ENCODE measurements at regions not wholly inside any gene's neighbourhood (a gene's known extent, or its start where the extent isn't known, plus 50 kb on each side); places are given as distances from the start of the nearest gene placed in this dataset.

DNA sequence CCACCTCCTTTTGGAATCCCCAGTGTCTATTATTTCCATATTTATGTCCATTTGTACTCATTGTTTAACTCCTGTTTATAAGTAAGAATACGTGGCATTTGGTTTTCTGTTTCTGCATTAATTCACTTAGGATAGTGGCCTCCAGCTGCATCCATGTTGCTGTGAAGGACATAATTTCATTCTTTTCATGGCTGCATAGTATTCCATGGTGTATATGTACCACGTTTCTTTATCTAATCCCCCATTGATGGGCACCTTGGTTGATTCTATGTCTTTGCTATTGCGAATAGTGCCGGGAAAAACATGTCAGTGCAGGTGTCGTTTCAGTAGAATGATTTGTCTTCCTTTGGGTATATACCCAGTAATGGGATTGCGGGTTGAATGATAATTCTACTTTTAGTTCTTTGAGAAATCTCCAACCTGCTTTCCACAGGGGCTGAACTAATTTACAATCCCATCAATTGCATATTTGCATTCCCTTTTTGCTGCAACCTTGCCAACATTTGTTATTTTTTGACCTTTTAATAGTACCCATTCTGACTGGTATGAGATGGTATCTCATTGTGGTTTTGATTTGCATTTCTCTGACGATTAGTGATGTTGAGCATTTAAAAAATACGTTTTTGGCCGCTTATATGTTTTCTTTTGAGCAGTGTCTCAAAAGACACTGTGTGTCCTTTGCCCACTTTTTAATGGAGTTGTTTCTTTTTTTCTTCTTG, 373.2 kb upstream of the TNRC6C start:
- H3K4me3 ChIP-seq (ENCODE audit: low read depth, low read length): no peak overlapping the region

DNA sequence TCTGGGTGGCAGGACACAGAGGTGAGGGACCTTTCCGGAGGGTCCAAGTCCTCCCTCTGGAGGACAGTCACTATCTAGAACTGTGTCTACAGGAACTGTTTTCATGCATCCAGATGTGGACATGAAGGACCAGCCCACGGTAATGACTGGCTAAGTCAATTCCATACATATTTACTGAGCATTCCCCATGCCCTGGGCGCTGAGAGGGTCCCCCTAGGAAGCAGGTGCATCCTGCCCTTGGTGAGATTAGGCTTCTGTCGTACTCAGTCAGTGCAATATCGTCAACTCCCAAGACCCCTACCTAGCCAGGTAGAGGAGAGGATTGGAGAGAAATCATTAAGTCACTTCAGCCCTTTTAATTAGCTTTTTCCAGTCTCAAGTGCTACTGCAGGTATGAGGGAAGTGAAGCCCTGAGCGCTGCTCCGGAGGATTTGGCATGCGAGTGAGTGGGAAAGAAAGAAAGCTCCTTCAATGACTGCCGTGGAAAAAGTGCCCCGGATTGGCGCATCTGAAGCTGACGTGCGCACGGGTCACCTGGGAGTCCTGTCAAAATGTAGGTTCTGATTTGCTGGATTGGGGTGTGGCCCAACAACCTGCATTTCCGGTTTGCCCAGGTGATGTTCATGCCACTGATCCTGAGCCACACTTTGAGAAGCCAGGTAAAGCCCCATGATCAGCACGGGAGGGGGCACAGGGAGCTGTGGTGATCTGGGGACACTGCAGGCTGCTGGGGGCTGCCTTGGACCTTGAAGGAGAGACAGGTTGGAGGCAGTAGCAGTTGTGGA, 367.4 kb upstream of the TNRC6C start:
- H3K4me3 ChIP-seq (ENCODE audit: low read depth, low read length): no peak overlapping the region

DNA sequence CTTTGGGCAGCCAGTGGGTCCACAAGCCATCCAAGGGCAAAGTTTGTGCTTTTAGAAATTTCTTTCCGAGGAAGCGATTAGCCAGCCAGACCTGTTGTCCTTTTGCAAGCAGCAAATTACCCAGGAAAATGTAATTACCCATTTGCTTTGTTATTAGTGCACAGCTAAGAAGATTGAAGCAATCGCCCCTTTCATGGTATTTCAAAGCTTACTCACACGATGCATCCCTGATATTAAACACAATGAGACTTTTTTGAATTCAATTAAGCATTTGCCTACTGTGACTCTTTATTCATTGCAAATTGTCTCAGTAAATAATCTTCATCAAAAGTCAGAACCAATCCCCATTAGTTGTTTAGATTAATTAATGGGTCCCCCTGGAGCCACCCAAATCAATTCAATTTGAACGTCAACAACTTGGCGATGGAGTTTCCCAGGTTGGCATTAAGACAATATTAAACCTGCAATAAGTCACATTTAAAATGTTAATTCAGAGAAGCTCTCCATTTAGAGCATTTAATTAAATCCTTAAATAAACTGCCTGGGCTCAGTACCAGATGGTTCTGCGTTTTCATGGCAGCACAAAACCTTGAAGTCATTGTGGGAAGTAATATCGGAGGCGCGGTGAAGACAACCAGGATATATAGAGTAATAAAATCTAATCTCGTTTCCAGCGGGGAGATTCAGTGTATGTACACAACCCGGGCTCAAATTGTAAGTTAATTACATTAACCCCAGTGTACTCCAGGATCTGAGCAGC, 366.2 kb upstream of the TNRC6C start:
- no peak overlapping the region for H3K4me3 ChIP-seq (ENCODE audit: low read depth, low read length)

DNA sequence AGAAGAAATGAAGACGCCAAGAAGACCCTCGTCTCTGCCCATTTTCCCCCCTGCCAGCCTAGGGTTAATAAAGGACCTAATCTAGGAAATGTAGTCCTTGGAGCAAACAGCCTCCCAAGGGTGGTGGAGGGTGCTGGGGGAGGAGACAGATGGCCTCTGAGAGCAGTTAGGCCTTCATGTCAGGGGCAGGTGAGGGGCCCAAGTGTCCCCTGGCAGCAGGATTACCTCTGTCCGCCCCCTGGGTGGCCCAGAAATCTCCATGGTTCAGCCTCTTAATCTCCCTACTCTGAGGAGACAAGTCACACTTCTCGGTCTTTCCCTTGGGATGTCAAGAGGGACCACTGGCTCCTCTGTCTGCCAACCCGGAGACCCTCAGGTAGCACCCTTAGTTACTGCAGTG, 365.4 kb upstream of the TNRC6C start:
- no peak overlapping the region for H3K4me3 ChIP-seq (ENCODE audit: low read depth, low read length)

DNA sequence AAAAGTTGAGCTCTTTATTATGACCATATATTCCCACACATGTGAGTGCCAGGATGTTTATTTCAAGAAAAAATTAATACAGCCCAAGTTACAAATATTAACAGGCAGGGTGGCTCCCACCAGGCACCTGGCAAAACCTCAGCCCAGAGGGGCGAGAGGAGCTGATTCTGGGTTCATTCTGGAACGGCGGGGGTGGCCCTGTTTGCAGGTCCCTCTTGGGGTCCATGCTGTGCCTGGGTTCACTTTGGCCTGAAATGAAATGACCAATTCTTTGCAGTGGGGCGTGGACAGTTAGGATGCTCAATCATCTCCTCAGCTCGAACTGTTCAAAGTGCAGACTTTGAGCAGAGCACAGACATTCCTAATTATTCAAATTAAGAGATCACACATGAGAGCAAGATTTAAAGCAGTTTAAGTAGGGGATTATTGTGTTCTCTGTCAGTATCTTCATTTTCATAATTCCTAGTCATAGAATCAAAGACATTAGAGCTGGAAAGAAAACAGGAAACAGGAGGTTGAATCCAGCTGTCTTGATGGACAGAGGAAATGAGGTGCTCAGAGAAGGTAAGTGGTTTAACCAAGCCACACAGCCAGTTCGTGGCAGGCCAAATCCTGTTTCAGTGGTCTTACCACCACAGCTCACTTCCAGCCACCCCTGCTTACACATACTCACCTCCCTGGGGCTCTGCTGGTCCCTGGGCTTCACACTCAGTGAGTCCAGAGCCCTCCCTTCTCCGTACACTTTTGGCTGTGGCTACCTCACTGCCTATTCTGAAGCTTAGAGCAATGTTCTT, 363.9 kb upstream of the TNRC6C start:
- H3K4me3 ChIP-seq (ENCODE audit: low read depth, low read length): no peak overlapping the region

DNA sequence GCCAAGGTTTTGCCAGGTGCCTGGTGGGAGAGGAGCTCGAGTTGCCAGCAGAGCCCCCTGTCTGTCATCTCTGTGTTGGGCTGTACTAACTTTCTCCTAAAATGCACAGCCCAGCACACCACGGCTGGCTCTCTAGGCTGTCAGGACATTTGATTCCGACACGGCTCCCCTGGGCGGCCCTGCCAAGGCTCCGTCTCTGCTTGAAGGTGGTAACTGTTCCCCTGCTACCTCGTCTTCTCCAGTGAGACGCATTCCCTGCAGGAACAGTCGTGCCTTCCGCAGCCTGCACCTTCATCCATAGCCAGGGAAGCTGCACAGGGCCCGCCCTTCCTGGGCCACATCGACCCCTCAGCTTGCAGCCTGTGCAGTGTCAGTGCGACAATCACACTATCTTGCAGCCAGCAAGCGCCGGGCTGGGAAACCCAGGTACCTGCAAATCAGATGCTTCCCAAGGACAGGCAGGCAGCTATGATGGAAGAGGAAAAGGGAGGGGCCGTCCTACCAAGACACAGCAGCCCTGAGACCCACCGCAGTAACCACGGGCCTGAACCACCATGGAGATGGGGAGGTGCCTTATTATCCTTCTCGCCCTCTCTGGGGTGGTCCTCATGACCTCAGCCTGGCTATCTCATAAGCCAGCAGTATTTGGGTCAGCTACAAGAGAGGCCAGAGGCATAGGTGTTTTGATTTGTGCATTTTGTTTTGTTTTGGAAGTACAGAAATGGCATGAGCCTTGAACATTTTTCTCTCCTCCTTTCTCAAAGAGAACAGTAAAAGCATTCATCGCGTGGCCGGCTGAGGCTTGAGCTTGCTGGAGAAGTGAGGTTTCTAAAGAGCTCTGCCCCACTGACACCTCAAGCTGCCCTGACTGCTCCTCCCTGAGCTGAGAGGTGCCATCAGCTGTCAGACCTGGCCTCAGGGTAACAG, 361.7 kb upstream of the TNRC6C start:
- no peak overlapping the region for H3K4me3 ChIP-seq (ENCODE audit: low read depth, low read length)

DNA sequence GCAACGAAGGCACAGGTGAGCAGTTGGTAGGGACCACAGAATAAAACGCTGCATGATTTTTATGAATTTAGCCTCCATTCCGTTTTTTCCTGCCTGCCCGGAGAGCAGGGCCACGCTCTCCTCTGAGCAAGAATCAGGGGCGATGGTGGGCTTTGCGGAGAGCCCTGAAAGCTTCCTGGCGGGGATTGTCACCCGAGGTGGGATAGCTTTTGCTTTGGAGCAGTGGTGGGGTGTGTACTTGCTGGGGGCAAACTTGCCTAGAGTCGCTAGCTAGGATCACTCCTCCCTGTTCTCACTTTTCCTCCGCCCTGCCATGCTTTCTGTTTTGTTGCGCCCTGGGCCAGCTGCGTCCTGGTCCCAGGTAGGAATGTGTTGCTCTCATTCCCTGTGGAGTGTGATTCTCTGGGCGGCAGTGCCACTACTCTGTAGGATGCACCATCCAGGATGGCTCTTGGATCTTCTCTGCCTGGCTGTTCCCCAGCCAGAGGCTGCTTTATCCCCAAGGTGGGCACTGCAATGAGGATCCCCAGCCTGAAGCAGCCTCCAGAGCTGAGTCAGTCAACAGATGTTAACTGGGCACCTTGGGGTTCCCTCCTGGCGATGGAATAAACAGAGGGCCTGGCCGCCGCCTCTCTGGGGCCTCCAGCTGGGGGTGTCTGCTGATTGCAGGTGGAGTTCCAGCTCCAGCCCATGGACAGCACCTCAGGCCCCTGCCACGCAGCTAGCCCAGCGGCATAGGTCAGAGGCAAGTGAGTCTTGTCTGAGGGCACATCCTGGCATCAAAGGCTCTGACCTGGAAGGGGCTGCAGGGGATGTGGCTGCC, 360.9 kb upstream of the TNRC6C start:
- no peak overlapping the region for H3K4me3 ChIP-seq (ENCODE audit: low read depth, low read length)

DNA sequence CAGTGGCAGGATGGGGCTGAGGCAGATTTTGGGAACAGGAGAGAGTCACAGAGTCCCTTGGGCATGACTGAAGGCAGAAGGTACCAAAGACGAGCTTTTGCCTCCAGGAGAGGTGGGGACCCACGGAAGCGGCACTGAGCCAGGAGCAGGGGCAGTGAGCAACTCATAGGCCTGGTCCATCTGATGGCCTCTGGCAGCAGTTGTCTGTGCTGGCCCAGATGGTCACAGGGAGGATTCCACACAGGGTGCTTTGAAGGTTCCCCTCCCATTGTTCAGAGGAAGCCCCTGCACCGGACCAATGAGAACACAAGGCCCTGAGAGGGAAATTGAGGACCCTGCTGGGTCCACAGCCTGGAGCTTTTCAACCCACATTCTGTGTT, 360.3 kb upstream of the TNRC6C start:
- no peak overlapping the region for H3K4me3 ChIP-seq (ENCODE audit: low read depth, low read length)

DNA sequence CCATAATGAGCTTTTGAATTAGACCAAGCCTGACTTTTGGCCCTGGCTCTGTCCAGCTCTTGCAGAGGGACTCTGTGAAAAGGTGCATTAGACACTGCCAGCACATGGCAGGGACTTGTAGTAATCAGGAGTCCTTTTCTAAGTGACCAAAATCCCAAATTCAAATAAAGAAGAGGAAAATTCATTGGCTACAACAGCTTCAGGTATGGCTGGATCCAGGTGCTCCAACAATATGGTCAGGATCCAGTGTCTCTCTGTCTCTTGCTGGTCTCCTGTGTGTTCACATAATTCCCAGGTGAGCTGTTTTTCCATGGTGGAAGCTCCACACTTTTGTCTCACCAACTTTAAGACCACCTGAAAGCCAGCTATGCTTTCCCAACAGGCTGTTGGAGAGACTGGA, 358.8 kb upstream of the TNRC6C start:
- no peak overlapping the region for H3K4me3 ChIP-seq (ENCODE audit: low read depth, low read length)

DNA sequence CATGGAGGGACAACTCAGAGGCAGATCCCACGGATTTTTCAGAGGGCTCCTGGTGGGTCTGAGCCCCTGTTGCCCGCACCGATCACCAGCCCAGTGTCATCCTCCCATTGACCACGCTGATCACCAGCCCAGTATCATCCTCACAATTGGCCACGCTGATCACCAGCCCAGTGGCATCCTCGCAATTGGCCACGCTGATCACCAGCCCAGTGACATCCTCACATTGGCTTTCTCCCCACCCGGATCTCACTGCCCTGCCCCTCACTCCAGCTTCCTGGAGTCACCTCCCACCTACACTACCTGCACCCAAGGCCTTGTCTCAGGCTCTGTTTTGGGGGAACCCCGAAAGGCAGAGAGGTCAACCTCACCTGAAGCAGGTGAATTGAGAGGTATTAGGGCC, 358.2 kb upstream of the TNRC6C start:
- H3K4me3 ChIP-seq (ENCODE audit: low read depth, low read length): no peak overlapping the region

DNA sequence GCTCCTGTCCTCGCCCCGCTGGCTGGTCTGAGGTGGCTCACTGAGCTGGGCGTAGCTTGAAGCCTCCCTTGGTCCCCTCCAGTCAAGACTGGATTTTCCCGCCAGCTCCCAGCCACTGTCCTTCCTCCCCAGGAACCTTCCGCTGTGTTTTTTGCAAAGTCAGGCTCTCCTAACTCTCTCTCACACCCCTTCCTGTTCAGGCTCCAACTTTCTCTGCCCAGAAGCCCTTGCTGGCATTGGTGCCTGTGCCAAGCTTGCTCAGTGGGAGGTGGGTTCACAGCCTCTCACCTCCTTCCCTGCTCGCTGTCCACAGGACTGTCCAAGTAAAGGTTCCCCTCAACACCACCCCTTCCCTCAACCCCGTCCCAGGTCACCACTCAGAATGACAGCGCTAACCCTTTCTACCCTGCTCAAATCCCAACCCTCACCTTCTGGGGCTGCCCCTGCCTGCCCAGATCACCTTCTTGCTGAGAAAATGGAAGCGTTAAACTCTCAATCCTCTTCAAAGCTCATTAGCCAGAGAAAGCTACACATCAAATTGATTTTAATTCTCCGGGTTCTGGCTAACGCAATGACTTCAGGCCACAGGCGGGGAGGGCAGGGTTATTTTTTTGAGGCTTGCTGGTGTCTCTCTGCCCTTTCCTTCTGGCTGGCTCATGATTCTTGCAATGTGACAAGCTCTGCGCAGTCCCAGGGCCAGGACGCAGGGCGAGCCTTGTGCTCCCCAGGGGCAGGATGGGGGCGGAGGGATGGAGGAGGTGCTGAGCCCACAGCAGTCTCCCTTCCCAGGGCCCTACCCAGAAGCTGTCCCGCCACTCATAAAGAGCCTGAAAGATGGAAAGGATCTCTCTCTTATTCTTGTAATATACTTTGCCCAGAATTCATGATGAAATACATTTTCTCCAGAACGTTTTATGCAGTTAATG, 357.2 kb upstream of the TNRC6C start:
- H3K4me3 ChIP-seq (ENCODE audit: low read depth, low read length): no peak overlapping the region

DNA sequence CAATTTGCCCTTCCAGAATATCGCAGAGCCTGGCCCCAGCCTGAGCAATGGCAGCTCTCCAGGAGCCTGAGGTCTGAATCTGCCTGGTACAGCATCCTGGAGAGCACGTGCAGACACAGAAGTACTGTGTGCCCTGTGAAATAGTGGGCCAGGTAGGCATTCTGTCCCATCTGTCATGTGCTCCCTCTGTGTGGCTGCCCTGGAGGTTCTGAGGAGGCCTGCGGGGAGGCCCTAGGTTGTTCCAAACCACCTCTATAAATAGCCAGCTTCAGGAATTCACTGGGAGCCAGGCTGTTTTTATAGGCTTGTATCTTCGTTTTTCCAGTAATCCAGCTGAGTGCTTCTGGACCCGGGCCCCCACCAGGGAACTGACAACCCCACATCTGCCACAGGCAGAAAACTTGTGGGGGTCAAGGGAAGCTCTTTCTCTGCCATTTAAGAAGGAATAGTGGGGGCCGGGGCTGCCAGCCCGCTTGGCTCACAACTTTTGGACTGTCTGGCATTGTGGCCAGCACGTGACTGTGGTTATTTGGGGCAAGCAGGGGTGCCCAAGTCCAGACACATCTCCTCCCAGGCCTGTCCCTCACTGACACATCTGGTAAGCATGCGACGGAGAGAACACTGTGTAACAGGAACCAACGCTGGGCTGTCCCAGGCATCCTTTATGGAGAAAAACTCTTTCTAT, 356.3 kb upstream of the TNRC6C start:
- H3K4me3 ChIP-seq (ENCODE audit: low read depth, low read length): no peak overlapping the region

DNA sequence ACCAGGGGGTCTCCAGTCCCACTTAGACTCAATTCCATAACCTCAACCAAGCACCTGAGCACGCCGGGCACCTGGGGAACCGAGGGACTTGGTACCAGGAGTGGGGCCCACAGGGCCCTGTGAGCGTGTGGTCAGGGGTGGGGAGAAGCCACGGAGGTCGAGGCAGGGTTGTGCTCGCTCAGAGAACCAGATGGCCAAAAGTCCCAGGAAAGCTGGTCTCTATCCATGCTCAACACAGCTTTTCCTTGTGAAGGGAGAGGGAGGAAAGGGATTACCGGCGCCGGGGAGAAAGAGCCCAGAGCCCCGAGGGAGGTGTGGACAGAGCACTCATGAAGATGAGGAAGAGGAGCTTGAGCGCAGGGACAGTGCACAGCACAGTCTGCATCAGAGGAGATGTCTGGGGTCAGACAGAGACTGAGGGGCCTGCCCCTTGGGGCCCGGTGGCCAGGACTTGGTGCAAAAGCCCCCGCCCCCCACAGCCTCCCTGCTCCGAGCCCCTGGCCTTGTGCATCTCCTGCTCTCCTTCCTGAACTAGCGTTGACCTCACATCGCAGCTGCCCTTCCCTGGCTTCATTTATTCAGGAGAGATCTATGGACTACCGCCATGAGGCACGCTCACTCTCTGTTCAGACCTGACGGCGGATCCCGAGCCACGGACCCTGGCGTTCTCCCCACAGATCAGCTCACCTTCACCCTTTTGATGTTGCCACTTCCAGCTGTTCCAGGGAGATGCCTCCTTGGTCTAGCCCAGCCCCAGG, 355.4 kb upstream of the TNRC6C start:
- no peak overlapping the region for H3K4me3 ChIP-seq (ENCODE audit: low read depth, low read length)

DNA sequence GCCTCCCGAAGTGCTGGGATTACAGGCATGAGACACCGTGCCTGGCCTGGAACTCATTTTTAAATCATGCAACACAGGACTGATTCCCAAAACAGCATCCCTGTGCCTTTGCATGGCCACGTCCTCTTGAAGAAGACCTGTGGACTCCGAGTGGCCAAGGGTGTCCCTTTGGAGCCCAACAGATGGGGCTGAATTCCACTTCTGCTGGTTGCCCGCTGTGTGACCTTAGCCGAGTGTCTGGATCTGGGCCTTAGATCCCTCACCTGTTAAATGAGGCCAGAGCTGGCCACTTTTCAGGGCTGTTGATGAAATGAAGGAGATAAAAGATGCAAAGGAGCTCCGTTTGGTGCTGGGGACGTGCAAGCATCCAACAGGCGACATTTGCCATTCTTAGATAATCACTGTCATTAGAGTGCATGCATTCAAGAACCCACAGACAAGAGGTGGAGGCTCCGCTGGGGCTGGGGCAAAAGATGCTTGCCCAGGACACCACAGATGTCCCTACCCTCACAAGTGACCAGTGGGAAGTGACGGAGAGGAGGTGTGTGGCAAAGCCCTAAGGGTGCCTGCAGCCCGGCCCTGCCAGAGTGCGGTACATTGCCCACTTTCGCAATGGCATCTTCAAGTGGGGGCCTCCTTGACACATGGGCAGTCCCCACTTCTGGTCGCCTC, 354.1 kb upstream of the TNRC6C start:
- H3K4me3 ChIP-seq (ENCODE audit: low read depth, low read length): no peak overlapping the region

DNA sequence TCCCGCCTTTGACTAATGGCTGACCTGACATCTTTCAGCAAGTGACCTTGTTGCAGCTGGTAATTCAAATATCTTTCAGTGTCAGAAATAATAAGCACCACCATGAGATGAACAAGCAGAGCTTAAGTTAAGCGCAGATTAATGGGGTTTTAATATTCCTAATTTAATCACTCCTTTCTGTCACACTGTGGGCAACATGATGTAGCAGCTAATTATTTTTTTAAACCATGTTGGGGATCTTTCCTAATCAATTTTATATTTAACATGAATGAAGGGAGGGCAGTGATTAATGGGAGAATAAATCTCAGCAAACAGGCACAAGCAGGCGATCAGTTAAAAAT, 353.6 kb upstream of the TNRC6C start:
- no peak overlapping the region for H3K4me3 ChIP-seq (ENCODE audit: low read depth, low read length)

DNA sequence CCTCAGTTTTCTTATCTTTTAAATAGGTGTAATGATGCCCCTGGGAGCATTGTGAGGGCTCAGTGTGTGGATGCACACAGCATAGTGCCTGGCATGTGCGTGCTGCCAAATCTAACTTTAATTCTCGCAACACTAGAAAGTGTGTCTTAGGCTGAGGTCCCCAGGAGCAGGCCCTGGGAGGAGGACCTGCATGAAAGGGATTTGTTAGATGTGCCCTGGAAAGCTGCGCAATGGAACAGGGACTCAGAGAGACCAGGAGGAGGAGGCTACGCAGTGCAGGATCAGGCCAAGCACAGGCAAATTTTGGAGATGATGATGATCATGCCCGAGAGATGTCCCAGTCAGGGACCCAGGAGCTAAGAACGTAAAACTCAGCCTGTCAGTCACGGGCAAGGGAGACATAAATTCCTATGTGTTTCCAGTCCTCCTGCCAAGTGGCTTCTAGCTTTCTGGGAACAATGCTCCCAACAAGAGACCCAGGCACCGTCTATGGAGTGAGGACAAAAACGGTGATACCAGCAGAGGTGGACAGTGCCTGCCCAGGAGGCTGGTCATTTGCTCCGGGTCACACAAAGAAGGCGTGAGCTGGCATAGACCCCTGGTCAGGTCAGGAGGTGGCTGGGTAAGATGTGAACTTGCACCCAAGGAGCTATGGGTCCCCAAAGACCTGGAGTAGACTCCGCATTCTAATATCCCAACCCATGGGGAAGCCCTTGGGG, 352.2 kb upstream of the TNRC6C start:
- H3K4me3 ChIP-seq (ENCODE audit: low read depth, low read length): no peak overlapping the region
